SJCRH30 (cell line): ENCODE measurements at regions not wholly inside any gene's neighbourhood (a gene's known extent, or its start where the extent isn't known, plus 50 kb on each side); places are given as distances from the start of the nearest gene placed in this dataset.

Experiments used
- DNase-seq, 2 experiments: peaks; one replicate each; pipeline ENCODE4 v3.0.0-alpha.2; 2015 to 2020
- H3K27ac ChIP-seq: fragments of 250-450 bp; sonication (Bioruptor Pico); 2 replicates; pipeline ENCODE4 v1.5.1; 2020; ENCODE audit warnings: mild to moderate bottlenecking, moderate library complexity
- H3K27me3 ChIP-seq: fragments of 250-450 bp; sonication (Bioruptor Pico); 2 replicates; pipeline ENCODE4 v1.5.1; 2020; ENCODE audit warnings: mild to moderate bottlenecking, moderate library complexity
- H3K36me3 ChIP-seq: fragments of 250-450 bp; sonication (Bioruptor Pico); 2 replicates; pipeline ENCODE4 v1.5.1; 2020; ENCODE audit warnings: mild to moderate bottlenecking, moderate library complexity
- H3K4me1 ChIP-seq: fragments of 250-450 bp; sonication (Bioruptor Pico); 2 replicates; pipeline ENCODE4 v1.5.1; 2020; ENCODE audit warnings: mild to moderate bottlenecking, moderate library complexity
- H3K4me3 ChIP-seq: fragments of 250-450 bp; sonication (Bioruptor Pico); 2 replicates; pipeline ENCODE4 v1.5.1; 2020; ENCODE audit warnings: mild to moderate bottlenecking, moderate library complexity
- H3K9me3 ChIP-seq: fragments of 250-450 bp; sonication (Bioruptor Pico); replicated peaks from 2 replicates; pipeline ENCODE4 v1.5.1; 2020; ENCODE audit warnings: mild to moderate bottlenecking, moderate library complexity

DNA sequence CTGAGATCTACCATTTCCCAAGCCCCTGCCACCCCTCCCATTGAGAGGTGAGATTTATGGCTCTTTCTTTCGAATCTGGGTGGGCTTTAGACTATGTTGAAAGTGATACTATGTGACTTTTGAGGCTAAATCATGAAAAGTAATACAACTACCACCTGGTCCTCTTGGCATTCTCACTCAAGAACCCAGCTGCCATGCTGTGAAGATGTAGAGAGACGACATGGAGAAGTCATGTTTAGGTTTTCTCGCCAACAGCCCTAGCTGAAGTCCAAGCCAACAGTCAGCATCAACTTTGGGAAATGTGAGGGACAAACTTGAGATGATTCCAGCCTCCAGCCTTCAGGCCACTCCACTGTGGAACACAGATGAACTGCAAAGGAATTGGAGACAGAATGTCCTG is 108.7 kb downstream of the SCP2D1 start:
- Histone ChIP-seq H3K9me3 (no peaks in the 10 kb centered on the region), H3K36me3 (no peaks in the 10 kb centered on the region), H3K4me3 (no peak overlapping the region), H3K27me3 (no peaks in the 10 kb centered on the region), H3K27ac (no peak overlapping the region), H3K4me1 (no peaks in the 10 kb centered on the region)
- DNase-seq = no peak

DNA sequence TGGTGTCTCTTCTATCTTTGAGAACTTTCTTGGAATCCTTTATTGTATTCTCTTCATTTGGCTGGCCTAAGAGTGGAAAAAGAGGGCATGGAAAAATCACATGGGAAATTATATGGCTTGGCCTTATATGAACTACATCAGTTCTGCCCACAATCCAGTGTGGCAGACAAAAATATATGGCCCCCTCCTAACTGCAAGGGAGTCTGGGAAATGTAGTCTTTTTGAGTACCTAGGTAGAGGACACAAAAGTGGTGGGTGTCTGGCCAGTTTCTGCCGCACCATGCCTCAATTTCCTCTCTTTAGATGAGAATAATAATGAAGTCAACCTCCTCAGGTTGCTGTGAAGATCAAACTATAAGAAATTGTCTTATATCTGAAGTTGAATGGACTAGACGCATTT is 109.3 kb downstream of the SCP2D1 start:
- Histone ChIP-seq H3K9me3 (no peaks in the 10 kb centered on the region), H3K27me3 (no peaks in the 10 kb centered on the region), H3K36me3 (no peaks in the 10 kb centered on the region), H3K27ac (no peak overlapping the region), H3K4me1 (no peaks in the 10 kb centered on the region), H3K4me3 (no peak overlapping the region)
- no peak for DNase-seq

GRCh38 chr20:18926965-18927364 is 113.4 kb downstream of the SCP2D1 start:
- DNase-seq = no peak
- Histone ChIP-seq H3K4me1 (no peaks in the 10 kb centered on the region), H3K4me3 (no peak overlapping the region), H3K27ac (no peak overlapping the region), H3K9me3 (no peaks in the 10 kb centered on the region), H3K27me3 (no peaks in the 10 kb centered on the region), H3K36me3 (no peaks in the 10 kb centered on the region)

GRCh38 chr20:18928626-18929025 is 115.0 kb downstream of the SCP2D1 start:
- Histone ChIP-seq H3K4me1 (no peaks in the 10 kb centered on the region), H3K36me3 (no peaks in the 10 kb centered on the region), H3K27ac (no peak overlapping the region), H3K27me3 (no peaks in the 10 kb centered on the region), H3K4me3 (no peak overlapping the region), H3K9me3 (no peaks in the 10 kb centered on the region)
- no peak for DNase-seq

- no peak overlapping the region for H3K4me3 ChIP-seq
- no peaks in the 10 kb centered on the region for H3K9me3 ChIP-seq
- no peaks in the 10 kb centered on the region for H3K4me1 ChIP-seq
- DNase-seq = peak in 1 of 2 experiments; percentile 11
- no peak overlapping the region for H3K27ac ChIP-seq
- no peaks in the 10 kb centered on the region for H3K36me3 ChIP-seq
- H3K27me3 ChIP-seq = no peaks in the 10 kb centered on the region
Observed at GRCh38 chr20:18929800-18930199, 116.2 kb downstream of the SCP2D1 start.

DNA sequence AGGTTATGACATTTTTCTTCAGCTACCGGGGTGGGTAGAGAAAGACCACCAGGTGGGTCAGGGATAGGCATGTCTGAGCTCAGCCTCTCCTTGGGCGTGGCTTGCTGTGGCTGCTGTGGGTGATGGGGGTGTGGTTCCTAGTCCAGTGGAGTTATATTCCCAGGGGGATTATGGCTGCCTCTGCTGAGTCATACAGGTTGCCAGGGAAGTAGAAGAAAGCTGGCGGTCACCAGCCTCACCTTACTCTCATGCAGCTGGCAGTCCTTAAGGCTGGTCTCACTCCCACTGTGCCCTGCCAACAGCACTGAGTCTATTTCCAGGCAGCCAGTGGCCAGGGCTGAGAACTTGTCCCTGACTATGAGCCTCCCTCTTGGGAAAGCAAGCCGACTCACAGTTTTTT is 130.0 kb downstream of the SCP2D1 start:
- Histone ChIP-seq H3K4me1 (no peaks in the 10 kb centered on the region), H3K4me3 (no peak overlapping the region), H3K36me3 (no peaks in the 10 kb centered on the region), H3K27me3 (no peaks in the 10 kb centered on the region), H3K9me3 (no peaks in the 10 kb centered on the region), H3K27ac (no peak overlapping the region)
- no peak for DNase-seq

- no peak overlapping the region for H3K4me3 ChIP-seq
- no peaks in the 10 kb centered on the region for H3K4me1 ChIP-seq
- H3K27me3 ChIP-seq = no peaks in the 10 kb centered on the region
- H3K27ac ChIP-seq = no peak overlapping the region
- no peak for DNase-seq
- no peaks in the 10 kb centered on the region for H3K36me3 ChIP-seq
- no peaks in the 10 kb centered on the region for H3K9me3 ChIP-seq
Observed at GRCh38 chr20:18956890-18957289, 143.3 kb downstream of the SCP2D1 start.

DNA sequence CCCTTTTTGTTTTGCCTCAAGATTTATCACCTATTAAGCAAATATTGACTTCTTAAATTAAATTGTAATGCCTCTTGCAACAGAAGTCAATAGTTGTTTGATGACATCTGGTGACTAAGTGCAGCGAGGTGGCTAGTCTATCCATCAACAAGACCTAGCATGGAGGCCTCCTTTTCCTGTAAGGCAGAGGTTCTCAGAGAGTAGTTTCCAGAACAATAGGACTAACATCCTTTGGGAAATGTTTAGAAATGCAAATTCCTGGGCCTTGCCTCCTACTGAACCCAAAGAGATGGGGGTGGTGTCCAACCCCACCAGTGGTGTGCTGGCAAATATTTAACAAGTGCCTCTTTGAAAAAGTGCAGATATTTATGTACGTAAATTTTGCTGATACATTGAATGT is 143.7 kb downstream of the SCP2D1 start:
- Histone ChIP-seq H3K9me3 (no peaks in the 10 kb centered on the region), H3K27ac (no peak overlapping the region), H3K4me3 (no peak overlapping the region), H3K4me1 (no peaks in the 10 kb centered on the region), H3K36me3 (no peaks in the 10 kb centered on the region), H3K27me3 (no peaks in the 10 kb centered on the region)
- DNase-seq = no peak

- H3K36me3 ChIP-seq = no peaks in the 10 kb centered on the region
- no peaks in the 10 kb centered on the region for H3K9me3 ChIP-seq
- no peaks in the 10 kb centered on the region for H3K4me1 ChIP-seq
- no peak overlapping the region for H3K27ac ChIP-seq
- no peak for DNase-seq
- no peaks in the 10 kb centered on the region for H3K27me3 ChIP-seq
- H3K4me3 ChIP-seq = no peak overlapping the region
Observed at GRCh38 chr20:18971121-18971520, 157.5 kb downstream of the SCP2D1 start.

- H3K9me3 ChIP-seq = no peaks in the 10 kb centered on the region
- no peak overlapping the region for H3K4me3 ChIP-seq
- H3K27me3 ChIP-seq = 0 out of 2 replicates have a peak, but pooled peaks cover 2% of the 10 kb centered on the region
- no peaks in the 10 kb centered on the region for H3K36me3 ChIP-seq
- no peak for DNase-seq
- no peaks in the 10 kb centered on the region for H3K4me1 ChIP-seq
- no peak overlapping the region for H3K27ac ChIP-seq
Observed at GRCh38 chr20:18971574-18971973, 158.0 kb downstream of the SCP2D1 start.

DNA sequence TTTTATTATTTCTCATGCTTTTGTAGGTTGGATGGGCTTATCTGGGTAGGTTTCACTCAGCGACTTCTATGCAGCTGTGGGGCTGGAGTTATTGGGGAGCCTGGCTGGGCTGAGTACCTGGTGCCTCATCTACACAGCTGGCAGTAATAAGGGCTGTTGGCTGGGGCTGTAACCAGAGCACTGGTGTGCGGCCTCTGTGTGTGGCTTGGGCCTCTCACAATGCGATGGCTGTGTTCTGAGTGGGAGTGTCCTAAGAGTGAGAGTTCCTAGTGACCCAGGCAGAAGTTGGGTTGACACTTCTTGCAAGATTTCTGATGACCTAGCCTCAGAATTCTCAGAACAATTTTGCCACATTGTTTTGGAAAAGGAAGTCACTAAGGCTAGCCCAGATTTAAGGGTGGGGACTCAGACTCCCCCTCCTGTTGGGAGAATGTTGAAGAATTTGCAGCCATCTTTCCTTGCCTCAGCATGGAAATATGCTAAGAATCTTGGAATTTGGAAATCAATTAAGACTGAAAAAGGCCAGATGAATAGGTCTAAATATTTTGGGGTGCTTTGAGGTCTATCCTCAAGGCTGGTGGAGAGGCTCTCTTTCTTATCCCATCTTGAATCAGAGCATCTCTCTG is 158.8 kb downstream of the SCP2D1 start:
- H3K4me1 ChIP-seq = no peaks in the 10 kb centered on the region
- H3K27me3 ChIP-seq = 0 out of 2 replicates have a peak, but pooled peaks cover 4% of the 10 kb centered on the region
- H3K36me3 ChIP-seq = no peaks in the 10 kb centered on the region
- no peaks in the 10 kb centered on the region for H3K9me3 ChIP-seq
- no peak for DNase-seq
- no peak overlapping the region for H3K27ac ChIP-seq
- H3K4me3 ChIP-seq = no peak overlapping the region

DNA sequence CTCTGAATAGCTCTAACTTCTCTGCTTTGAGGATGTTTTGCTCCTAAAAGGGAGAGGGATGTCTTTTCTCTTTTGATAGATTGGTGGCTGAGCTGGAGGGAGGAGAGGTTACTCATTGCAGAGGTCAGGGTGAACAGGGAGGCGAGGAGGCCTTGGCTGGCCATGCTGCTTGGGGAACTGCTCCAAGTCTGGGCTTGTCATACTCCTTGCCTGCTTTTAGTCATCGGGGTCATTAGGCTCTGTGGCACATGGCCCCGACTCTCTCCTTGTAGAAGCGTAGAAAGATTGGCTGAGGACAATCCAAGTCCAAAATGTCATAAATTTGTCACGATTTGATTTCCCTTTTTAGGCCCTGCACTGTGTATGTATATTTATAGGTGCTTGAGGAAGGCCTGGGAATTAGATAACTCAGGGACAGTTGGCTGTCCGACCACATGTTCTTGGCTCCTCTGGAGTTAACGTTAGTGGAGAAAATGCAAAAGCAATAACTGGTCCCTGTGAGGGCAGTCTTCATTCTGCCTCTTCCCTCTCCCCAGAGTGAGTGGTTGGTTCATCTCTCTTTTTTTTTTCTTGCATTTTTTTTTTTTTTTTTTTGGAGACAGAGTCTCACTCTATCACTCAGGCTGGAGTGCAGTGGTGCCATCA is 160.1 kb downstream of the SCP2D1 start:
- Histone ChIP-seq H3K27ac (no peak overlapping the region), H3K36me3 (no peaks in the 10 kb centered on the region), H3K4me3 (no peak overlapping the region), H3K4me1 (no peaks in the 10 kb centered on the region), H3K9me3 (no peaks in the 10 kb centered on the region), H3K27me3 (0 out of 2 replicates have a peak, but pooled peaks cover 4% of the 10 kb centered on the region)
- no peak for DNase-seq

- Histone ChIP-seq H3K4me1 (no peaks in the 10 kb centered on the region), H3K27me3 (0 out of 2 replicates have a peak, but pooled peaks cover 4% of the 10 kb centered on the region)
Observed at GRCh38 chr20:18974660-18975059, 161.1 kb downstream of the SCP2D1 start.

DNA sequence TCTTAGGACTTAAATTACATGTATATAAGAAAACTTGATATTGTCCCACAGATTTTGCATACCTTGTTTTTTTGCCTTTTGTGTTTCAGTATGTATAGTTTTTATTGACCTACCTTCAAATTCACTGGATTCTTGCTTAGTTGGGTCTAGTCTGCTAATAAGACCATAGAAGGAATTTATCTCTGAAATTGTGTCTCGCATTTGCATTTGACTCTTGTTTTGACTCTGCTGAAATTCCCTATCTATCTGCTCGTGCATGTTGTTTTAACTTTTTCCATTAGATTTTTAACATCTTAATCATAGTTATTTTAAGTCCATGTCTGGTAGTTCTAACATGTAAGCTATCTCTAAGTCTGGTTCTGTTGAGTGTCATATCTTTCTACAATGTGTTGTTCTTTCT is 163.9 kb downstream of the SCP2D1 start:
- Histone ChIP-seq H3K27me3 (0 out of 2 replicates have a peak, but pooled peaks cover 4% of the 10 kb centered on the region), H3K27ac (no peak overlapping the region), H3K4me1 (no peaks in the 10 kb centered on the region), H3K9me3 (no peaks in the 10 kb centered on the region; the same call in 1 of the 2 replicates), H3K36me3 (no peaks in the 10 kb centered on the region), H3K4me3 (no peak overlapping the region)
- DNase-seq = no peak

More at GRCh38 chr20:18974660-18975059, 161.1 kb downstream of the SCP2D1 start:
- no peak overlapping the region for H3K4me3 ChIP-seq
- no peaks in the 10 kb centered on the region for H3K9me3 ChIP-seq
- H3K36me3 ChIP-seq = no peaks in the 10 kb centered on the region
- no peak overlapping the region for H3K27ac ChIP-seq
- no peak for DNase-seq

- no peak for DNase-seq
- Histone ChIP-seq H3K27ac (no peak overlapping the region), H3K4me3 (no peak overlapping the region), H3K27me3 (0 out of 2 replicates have a peak, but pooled peaks cover 4% of the 10 kb centered on the region), H3K36me3 (no peaks in the 10 kb centered on the region), H3K4me1 (no peaks in the 10 kb centered on the region), H3K9me3 (no peaks in the 10 kb centered on the region; the same call in 1 of the 2 replicates)
Observed at GRCh38 chr20:18978311-18978710, 164.7 kb downstream of the SCP2D1 start.

DNA sequence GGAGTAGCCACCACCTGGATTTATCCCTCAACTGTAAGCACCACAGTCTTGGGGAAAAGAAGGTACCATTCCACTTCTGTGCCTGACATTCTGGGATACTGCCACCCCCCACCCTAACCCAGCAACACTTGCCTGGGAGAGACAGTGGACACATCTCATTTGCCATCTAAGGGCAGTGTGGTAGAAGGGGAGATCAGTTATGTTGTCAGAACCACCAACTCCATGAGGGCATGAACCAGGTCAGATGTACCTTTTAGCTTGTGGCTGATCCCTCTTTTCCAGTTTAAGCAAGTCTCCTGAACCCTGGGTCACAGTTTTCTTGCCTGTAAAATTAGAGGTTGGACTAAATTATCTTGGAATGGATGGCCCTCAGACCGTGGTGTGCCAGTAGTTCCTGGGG is 165.5 kb downstream of the SCP2D1 start:
- no peak for DNase-seq
- no peak overlapping the region for H3K27ac ChIP-seq
- 0 out of 2 replicates have a peak, but pooled peaks cover 4% of the 10 kb centered on the region for H3K27me3 ChIP-seq
- no peak overlapping the region for H3K4me3 ChIP-seq
- H3K9me3 ChIP-seq = no peaks in the 10 kb centered on the region; the same call in 1 of the 2 replicates
- H3K36me3 ChIP-seq = no peaks in the 10 kb centered on the region
- H3K4me1 ChIP-seq = no peaks in the 10 kb centered on the region
